ENCODE measurements at regions not wholly inside any gene's neighbourhood (a gene's known extent, or its start where the extent isn't known, plus 50 kb on each side); places are given as distances from the start of the nearest gene placed in this dataset.

DNA sequence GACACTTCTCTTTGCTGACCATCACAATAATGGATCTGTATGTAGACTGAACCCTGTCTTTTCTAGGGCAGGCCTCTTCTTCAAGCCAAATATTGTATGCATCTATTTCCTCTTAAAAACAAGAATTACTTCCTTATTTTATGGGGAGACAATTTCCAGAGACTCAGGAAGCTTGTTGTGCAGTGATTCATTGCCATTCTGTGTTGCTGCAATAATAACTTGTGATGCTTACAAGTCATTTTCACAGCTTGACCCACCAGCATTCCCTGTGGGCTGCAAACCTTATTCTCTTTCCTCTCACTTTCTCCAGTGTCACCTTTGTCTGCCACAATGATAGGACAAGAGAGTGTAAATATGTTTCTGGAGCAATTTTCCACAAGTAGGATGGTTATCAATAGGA lies 276.7 kb upstream of the SGO1 start:
- no peaks in the 10 kb centered on the region for H3K4me1 ChIP-seq (ENCODE audit: control insufficient read depth in 2 of 3, insufficient read depth in 2 of 3, low read depth in 1 of 3, low read length in 3 of 3)
- TF ChIP-seq, protein P1, sequence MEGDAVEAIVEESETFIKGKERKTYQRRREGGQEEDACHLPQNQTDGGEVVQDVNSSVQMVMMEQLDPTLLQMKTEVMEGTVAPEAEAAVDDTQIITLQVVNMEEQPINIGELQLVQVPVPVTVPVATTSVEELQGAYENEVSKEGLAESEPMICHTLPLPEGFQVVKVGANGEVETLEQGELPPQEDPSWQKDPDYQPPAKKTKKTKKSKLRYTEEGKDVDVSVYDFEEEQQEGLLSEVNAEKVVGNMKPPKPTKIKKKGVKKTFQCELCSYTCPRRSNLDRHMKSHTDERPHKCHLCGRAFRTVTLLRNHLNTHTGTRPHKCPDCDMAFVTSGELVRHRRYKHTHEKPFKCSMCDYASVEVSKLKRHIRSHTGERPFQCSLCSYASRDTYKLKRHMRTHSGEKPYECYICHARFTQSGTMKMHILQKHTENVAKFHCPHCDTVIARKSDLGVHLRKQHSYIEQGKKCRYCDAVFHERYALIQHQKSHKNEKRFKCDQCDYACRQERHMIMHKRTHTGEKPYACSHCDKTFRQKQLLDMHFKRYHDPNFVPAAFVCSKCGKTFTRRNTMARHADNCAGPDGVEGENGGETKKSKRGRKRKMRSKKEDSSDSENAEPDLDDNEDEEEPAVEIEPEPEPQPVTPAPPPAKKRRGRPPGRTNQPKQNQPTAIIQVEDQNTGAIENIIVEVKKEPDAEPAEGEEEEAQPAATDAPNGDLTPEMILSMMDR (IDR thresholded peaks at IDR 0.05; ENCODE audit: borderline replicate concordance, extremely low read depth, insufficient read depth) = no peak
- no peaks in the 10 kb centered on the region for H3K36me3 ChIP-seq (ENCODE audit: control insufficient read depth in 2 of 3, insufficient read depth in 3 of 3, low read length in 3 of 3)
- no peaks in the 10 kb centered on the region for H3K27me3 ChIP-seq (ENCODE audit: control insufficient read depth, insufficient read depth, low read length)
- H3K27ac ChIP-seq (ENCODE audit: low read depth in 2 of 2, low read length in 2 of 2) = no peak overlapping the region
- no peak for FAIRE-seq
- peaks cover 0 to 5% (median 0%) of the 10 kb centered on the region in 3 donors for H3K9me3 ChIP-seq (ENCODE audit: control insufficient read depth in 2 of 3, insufficient read depth in 1 of 3, low read length in 3 of 3)
- H3K4me3 ChIP-seq (ENCODE audit: low read length in 3 of 3) = no peak overlapping the region
- intact Hi-C loops (cut with DNase I) = no loop called here
- H3K9ac ChIP-seq (ENCODE audit: low read length in 3 of 3) = no peak overlapping the region
- no peak for DNase-seq

DNA sequence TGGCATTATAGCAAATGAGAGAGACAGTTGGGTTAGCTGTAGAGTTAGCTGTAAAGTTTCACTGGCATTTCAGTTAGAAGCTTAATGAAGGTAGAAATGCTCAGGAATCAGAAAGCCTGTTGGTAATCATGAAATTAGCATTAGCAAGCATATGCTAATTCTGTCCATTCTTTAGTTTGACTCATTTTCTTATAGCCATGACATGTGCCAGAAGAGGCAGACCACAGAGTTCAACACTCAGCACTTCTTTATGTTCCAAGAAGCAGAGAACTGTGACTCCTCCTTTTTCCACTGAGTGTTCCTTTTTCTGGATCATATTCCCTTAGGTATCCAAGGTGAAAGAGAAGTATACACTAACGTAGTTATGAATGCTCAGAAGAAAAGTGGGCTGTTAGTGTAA lies 276.2 kb upstream of the SGO1 start:
- intact Hi-C loops (cut with DNase I) = no loop called here
- Histone ChIP-seq H3K27ac (ENCODE audit: low read depth in 2 of 2, low read length in 2 of 2) (no peak overlapping the region), H3K9me3 (ENCODE audit: control insufficient read depth in 2 of 3, insufficient read depth in 1 of 3, low read length in 3 of 3) (peaks cover 0 to 1% (median 0%) of the 10 kb centered on the region in 3 donors), H3K4me3 (ENCODE audit: low read length in 3 of 3) (no peak overlapping the region), H3K4me1 (ENCODE audit: control insufficient read depth in 2 of 3, insufficient read depth in 2 of 3, low read depth in 1 of 3, low read length in 3 of 3) (no peaks in the 10 kb centered on the region), H3K9ac (ENCODE audit: low read length in 3 of 3) (no peak overlapping the region), H3K36me3 (ENCODE audit: control insufficient read depth in 2 of 3, insufficient read depth in 3 of 3, low read length in 3 of 3) (no peaks in the 10 kb centered on the region), H3K27me3 (ENCODE audit: control insufficient read depth, insufficient read depth, low read length) (no peaks in the 10 kb centered on the region)
- TF ChIP-seq, protein P1 (IDR thresholded peaks at IDR 0.05; ENCODE audit: borderline replicate concordance, extremely low read depth, insufficient read depth) = no peak
- FAIRE-seq (no peak), DNase-seq (no peak)

DNA sequence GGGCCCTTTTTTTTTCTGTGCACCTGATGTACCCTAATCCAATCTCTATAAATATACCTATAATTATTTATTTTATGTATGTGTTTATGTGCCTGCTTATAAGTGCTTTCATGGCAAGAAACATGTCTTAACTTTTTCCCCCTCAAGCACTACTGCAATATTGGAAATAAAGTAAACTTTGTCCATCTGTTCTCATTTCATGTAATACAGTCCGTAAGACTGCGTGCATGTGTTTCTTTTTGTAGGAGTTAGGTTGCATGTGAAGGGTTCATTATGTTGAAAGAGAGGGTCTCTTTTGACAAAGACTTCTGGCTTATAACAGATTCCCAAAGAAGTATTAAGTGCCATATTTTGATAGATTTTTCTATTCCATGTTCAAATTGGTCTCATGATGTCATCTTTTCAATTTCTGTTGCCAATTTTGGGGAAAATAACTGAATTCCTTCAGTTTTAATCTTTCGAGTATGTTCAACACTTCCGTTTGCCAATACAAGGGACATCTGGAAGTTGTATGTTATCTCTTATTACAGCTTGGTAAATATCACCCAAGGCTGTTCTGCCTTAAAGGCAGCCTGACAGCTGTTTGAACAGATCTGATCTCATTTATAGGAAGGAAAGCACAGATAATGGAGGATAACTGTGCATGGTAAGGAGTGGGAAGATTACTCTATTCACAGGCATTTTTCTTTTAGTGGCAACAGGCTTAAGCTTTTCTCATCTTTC lies 273.1 kb upstream of the SGO1 start:
- intact Hi-C loops (cut with DNase I) = no loop called here
- H3K27ac ChIP-seq (ENCODE audit: low read depth in 2 of 2, low read length in 2 of 2) = no peak overlapping the region
- H3K27me3 ChIP-seq (ENCODE audit: control insufficient read depth, insufficient read depth, low read length) = no peaks in the 10 kb centered on the region
- no peak for FAIRE-seq
- peak in 1 of 5 donors; percentile 23 for DNase-seq
- no peaks in the 10 kb centered on the region for H3K36me3 ChIP-seq (ENCODE audit: control insufficient read depth in 2 of 3, insufficient read depth in 3 of 3, low read length in 3 of 3)
- H3K9ac ChIP-seq (ENCODE audit: low read length in 3 of 3) = no peak overlapping the region
- H3K4me1 ChIP-seq (ENCODE audit: control insufficient read depth in 2 of 3, insufficient read depth in 2 of 3, low read depth in 1 of 3, low read length in 3 of 3) = no peaks in the 10 kb centered on the region
- no peak overlapping the region for H3K4me3 ChIP-seq (ENCODE audit: low read length in 3 of 3)
- no peaks in the 10 kb centered on the region for H3K9me3 ChIP-seq (ENCODE audit: control insufficient read depth in 2 of 3, insufficient read depth in 1 of 3, low read length in 3 of 3)
- TF ChIP-seq, protein P1 (IDR thresholded peaks at IDR 0.05; ENCODE audit: borderline replicate concordance, extremely low read depth, insufficient read depth) = no peak

DNA sequence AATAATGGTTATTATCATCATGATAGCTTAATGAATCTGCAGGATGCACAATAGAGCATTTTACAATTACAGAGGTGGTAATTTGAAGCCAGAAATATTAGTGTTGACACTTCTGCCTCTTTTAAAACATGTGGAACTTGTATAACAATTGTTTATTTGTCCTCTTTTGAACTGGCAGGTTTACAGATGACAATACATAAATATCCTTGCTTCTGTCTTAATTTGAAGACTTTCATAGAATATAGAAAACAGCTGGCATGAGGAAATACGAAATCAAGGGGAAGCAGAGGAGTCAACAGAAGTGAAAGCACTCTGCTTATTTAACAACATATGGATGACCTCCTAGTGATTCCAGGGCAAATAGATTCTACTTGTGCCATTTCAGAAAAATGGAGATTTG lies 270.5 kb upstream of the SGO1 start:
- no peak for FAIRE-seq
- Histone ChIP-seq H3K9me3 (ENCODE audit: control insufficient read depth in 2 of 3, insufficient read depth in 1 of 3, low read length in 3 of 3) (no peaks in the 10 kb centered on the region), H3K9ac (ENCODE audit: low read length in 3 of 3) (no peak overlapping the region), H3K27me3 (ENCODE audit: control insufficient read depth, insufficient read depth, low read length) (no peaks in the 10 kb centered on the region), H3K4me1 (ENCODE audit: control insufficient read depth in 2 of 3, insufficient read depth in 2 of 3, low read depth in 1 of 3, low read length in 3 of 3) (no peaks in the 10 kb centered on the region), H3K27ac (ENCODE audit: low read depth in 2 of 2, low read length in 2 of 2) (no peak overlapping the region), H3K36me3 (ENCODE audit: control insufficient read depth in 2 of 3, insufficient read depth in 3 of 3, low read length in 3 of 3) (no peaks in the 10 kb centered on the region), H3K4me3 (ENCODE audit: low read length in 3 of 3) (no peak overlapping the region)
- intact Hi-C loops (cut with DNase I) = no loop called here
- TF ChIP-seq, protein P1 (IDR thresholded peaks at IDR 0.05; ENCODE audit: borderline replicate concordance, extremely low read depth, insufficient read depth) = no peak
- DNase-seq = peak in 2 of 5 donors; percentile 37 to 55
